HG03520 (cell line): ENCODE measurements at regions not wholly inside any gene's neighbourhood (a gene's known extent, or its start where the extent isn't known, plus 50 kb on each side); places are given as distances from the start of the nearest gene placed in this dataset.

ENCODE experiments used
- ATAC-seq: cut with Tn5 transposase; IDR thresholded peaks from one replicate; pipeline ENCODE4 v1.9.1; 2021; ENCODE audit warnings: mild to moderate bottlenecking, moderate library complexity; ENCODE audit not compliant: unreplicated experiment

DNA sequence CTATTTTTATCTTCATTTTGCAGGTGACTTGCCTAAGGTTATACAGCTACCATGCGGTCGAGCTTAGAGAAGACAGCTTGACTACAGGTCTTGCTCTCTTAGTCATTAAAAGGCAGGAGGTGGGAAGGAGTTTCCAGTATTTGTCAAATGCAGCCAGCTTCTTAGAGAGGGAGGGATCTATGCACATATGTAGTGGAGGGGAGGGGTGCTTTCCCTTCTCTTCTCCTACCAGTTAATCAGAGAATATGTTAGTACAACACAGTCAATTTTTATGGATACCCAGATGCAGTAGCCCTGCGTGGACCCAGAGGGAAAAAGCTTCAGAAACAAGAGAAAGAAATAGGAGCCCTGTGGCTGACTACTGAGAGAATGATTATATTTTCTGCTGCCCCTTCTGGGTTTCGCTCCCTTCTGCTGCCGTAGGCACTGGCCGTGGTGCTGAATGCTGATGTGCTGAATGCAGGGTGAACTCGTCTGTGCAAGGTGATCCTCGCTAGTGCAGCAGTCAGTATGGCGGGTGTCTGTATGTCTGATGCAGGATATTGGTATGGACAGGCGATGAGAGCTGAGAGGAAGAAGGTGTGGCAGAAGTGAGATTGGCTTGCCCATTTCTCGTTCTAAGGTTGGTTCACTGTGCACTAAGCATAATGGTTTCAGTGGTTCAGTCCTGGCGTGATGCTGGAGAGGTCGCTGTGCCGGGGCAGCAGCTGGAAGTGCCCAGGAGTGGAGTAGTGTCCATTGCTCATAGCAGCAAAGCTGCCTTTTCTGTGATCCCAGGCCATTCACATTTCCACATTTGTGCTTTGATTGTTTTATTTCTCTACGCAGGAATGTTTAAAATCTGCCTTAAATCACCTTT, 189.2 kb upstream of the PODXL start:
- no peak for ATAC-seq

- ATAC-seq, result no peak
Measured at GRCh38 chr7:131741446-131741845, 185.0 kb upstream of the PODXL start.

GRCh38 chr7:131737746-131738465, 181.5 kb upstream of the PODXL start:
- no peak for ATAC-seq

DNA sequence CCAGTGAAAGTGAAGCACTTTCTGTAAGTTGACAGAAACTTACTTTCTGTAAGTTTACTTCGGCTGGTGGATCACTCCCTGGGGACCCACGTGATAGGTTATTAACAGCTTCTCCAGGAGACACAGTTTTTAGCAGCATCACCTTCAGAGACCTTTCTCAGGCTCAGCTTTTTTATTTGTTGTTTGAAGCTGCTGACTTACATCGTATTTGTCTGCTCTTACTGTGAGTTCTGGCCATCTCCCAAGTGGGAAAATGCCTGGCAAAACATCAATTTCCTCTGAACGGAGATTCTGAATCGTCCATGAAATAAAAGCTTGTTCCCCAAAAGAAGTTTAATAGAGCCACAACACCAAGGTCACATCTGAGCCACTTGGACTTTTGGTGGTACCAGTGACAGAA, 178.7 kb upstream of the PODXL start:
- ATAC-seq, result no peak

- no peak for ATAC-seq
Measured at GRCh38 chr7:131733604-131734003, 177.2 kb upstream of the PODXL start.

DNA sequence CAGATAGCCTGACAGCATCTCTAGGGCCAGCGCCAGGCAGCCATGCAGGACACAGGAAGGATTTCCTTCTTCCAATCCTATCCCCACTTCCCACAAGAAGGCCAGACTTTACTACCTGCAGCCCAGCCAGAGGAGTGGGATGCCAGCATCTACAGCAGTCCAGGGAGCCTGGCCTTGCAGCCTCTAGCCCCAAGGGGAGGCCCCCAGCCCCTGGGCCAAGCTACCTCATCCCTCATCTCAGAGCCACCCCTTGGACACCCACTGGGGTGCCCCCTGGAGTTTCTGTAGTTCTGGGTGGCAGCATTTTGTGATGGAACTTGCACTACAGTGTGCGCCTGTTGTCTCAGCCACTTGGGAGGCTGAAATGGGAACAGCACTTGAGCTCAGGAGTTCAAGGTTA, 170.8 kb upstream of the PODXL start:
- no peak for ATAC-seq

GRCh38 chr7:131726686-131727085, 170.3 kb upstream of the PODXL start:
- ATAC-seq, result no peak

DNA sequence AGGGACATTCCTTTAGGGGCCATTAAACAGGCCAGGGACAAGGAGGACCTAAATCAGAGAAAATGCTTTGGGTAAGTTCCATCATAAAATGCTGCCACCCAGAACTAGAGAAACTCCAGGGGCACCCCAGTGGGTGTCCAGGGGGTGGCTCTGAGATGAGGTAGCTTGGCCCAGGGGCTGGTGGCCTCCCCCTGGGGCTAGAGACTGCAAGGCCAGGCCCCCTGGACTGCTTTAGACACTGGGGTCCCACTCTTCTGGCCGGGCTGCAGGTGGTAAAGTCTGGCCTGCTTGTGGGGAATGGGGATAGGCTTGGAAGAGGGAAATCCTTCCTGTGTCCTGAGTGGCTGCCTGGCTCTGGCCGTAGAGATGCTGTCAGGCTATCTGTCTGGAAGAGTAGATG, 169.6 kb upstream of the PODXL start:
- ATAC-seq, result no peak

- no peak for ATAC-seq
Measured at GRCh38 chr7:131724776-131725345, 168.4 kb upstream of the PODXL start.

DNA sequence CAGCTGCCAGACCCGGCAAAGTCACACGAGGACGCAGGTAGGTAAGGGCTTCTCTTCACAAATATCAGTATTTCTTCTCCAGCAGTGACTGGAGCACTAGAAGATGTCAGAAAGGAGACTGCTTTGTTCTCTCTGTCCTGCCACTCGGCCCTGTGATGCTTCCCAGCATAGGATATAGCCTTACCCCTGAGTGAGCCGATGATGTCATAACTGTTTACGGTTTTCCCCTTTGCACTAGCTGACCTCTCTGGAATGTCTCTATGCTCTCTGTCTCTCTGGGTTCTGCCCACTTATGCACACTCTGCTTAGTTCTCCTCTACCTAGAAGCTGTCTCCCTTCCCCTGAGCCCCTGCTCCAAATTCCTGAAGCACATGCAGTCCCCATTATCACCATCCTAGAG, 167.5 kb upstream of the PODXL start:
- no peak for ATAC-seq

- ATAC-seq, result no peak
Measured at GRCh38 chr7:131722371-131722770, 165.9 kb upstream of the PODXL start.

DNA sequence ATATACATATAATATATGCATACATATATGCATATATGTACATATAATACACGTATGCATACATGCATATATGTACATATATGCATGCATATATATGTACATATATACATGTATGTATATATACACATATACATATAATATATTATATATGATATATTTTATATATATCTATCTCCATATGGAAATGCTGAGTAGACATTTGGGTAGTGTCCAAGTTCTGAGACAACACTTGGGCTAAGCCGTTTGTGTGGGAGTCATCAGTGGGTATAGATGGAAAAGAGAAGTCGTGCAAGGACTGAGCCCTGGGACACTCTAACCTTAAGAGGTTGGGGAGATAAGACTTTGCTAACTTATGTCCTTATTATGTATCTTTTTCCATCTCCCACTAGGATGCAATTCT, 165.2 kb upstream of the PODXL start:
- no peak for ATAC-seq

DNA sequence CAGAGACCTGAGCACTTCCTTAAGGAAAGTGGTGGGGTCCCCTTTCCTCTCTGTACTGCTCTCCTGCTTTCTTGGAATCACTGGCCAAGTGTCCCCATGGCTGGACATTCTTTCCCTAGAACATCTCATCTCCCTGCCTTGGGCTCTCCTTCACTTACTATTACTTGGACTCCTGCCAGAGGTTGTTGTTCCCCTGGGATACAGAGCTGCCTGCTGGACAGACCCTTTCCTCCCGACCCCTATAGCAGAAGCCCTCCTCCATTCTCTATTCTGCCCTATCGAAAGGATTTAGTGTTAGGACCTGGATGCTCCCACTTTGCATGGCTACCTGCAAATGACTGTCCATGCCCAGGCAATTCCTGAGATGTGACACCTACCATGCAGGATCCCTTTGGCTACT, 164.3 kb upstream of the PODXL start:
- ATAC-seq, result no peak

- ATAC-seq, result no peak
Measured at GRCh38 chr7:131717181-131717580, 160.8 kb upstream of the PODXL start.

DNA sequence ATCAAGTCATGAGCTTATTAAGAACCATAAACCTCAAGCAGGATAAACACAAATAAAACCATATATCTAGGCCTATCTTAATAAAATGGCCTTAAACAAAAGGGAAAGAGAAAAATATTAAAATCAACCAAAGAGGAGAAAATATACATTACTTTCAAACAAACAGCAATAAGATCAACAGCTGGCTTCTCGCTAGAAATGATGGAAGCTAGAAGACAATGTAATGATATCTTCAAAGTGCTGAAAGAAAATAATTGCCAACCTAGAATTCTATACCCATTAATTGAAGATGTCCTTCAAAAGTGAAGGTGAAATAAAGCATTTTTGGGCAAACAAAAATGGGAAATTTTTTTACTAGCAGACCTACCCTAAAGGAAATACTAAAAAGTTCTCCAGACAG, 142.9 kb upstream of the PODXL start:
- ATAC-seq, result no peak

GRCh38 chr7:131692131-131692960, 135.9 kb upstream of the PODXL start:
- no peak for ATAC-seq

GRCh38 chr7:131691454-131692130, 135.2 kb upstream of the PODXL start:
- ATAC-seq, result no peak

- no peak for ATAC-seq
Measured at GRCh38 chr7:131690441-131690840, 134.0 kb upstream of the PODXL start.

GRCh38 chr7:131689662-131690234, 133.3 kb upstream of the PODXL start:
- no peak for ATAC-seq
